GM12878 (cell line): ENCODE measurements at regions not wholly inside any gene's neighbourhood (a gene's known extent, or its start where the extent isn't known, plus 50 kb on each side); places are given as distances from the start of the nearest gene placed in this dataset.

ENCODE experiments used
- ATAC-seq: fragments of 200-7000 bp; cut with Tn5 transposase; 3 replicates; pipeline ENCODE4 v1.9.1; 2020; ENCODE audit warnings: mild to moderate bottlenecking, moderate library complexity
- BruUV-seq: library from RNA; stranded (reverse); fragments of 400-500 nt; replicated peaks from 2 replicates; lab custom pipeline; 2021; lab: Mats Ljungman, UMichigan
- CTCF ChIA-PET: fragments of 300-600 bp; sonication (Branson Sonifier 250); formaldehyde crosslinking; extraction: SDS; loops from one replicate; lab custom pipeline; 2021; ENCODE audit warnings: inconsistent platforms; lab: Yijun Ruan, JAX
- POLR2A ChIA-PET: fragments of 350-600 bp; formaldehyde crosslinking; extraction: SDS; loops from one replicate; lab custom pipeline; 2021; ENCODE audit warnings: inconsistent platforms; lab: Charles Lee
- RAD21 ChIA-PET: fragments of 300-600 bp; sonication (Branson Sonifier 250); formaldehyde crosslinking; loops from one replicate; lab custom pipeline; 2023; ENCODE audit warnings: antibody characterized with exemption; ENCODE audit not compliant: unreplicated experiment; lab: Charles Lee
- SMC1A ChIA-PET: fragments of 300-600 bp; sonication (Branson Sonifier 250); formaldehyde crosslinking; loops from one replicate; lab custom pipeline; 2023; ENCODE audit not compliant: unreplicated experiment, uncharacterized antibody; lab: Charles Lee
- DNase-seq: peaks from one replicate; pipeline ENCODE4 v3.0.0-alpha.2; 2011; ENCODE audit warnings: low read depth, low spot score
- FAIRE-seq: peaks from 3 replicates; lab custom pipeline; 2011; peaks lifted over from hg19 to GRCh38; lab: Jason Lieb, UNC
- H2AFZ ChIP-seq: 2 replicates; pipeline ENCODE4 v1.6.0; 2011; ENCODE audit warnings: low read depth, low read length, control low read depth; ENCODE audit not compliant: control insufficient read depth
- H3K27ac ChIP-seq: 2 replicates; pipeline ENCODE4 v1.5.1; 2011; ENCODE audit warnings: control low read depth; ENCODE audit not compliant: control insufficient read depth, insufficient read depth
- H3K27me3 ChIP-seq, 2 experiments: replicated peaks in 1 of 2; 2 replicates each; pipeline versions ENCODE4 v1.6.0 to v1.6.1; 2011; ENCODE audit warnings: low read length in 1 of 2; ENCODE audit not compliant: control insufficient read depth in 2 of 2, insufficient read depth in 2 of 2
- H3K36me3 ChIP-seq, 2 experiments: 2 replicates each; pipeline ENCODE4 v1.5.1; 2011; ENCODE audit warnings: low read length in 1 of 2; ENCODE audit not compliant: control insufficient read depth in 2 of 2, insufficient read depth in 2 of 2
- H3K4me1 ChIP-seq: 2 replicates; pipeline ENCODE4 v1.6.1; 2011; ENCODE audit warnings: mild to moderate bottlenecking, low read length, moderate library complexity, mixed read lengths; ENCODE audit not compliant: control insufficient read depth, insufficient read depth
- H3K4me2 ChIP-seq: 2 replicates; pipeline ENCODE4 v1.6.0; 2011; ENCODE audit warnings: control low read depth; ENCODE audit not compliant: control insufficient read depth, insufficient read depth
- H3K4me3 ChIP-seq: fragments of 200-600 bp; sonication (generic); 2 replicates; pipeline ENCODE4 v1.5.1; 2016
- H3K79me2 ChIP-seq: 2 replicates; pipeline ENCODE4 v1.6.0; 2011; ENCODE audit warnings: low read length; ENCODE audit not compliant: control insufficient read depth, insufficient read depth
- H3K9ac ChIP-seq: 2 replicates; pipeline ENCODE4 v1.8.0; 2011; ENCODE audit warnings: low read length, control low read depth, mixed read lengths; ENCODE audit not compliant: control insufficient read depth, insufficient read depth
- H3K9me3 ChIP-seq: replicated peaks from 3 replicates; pipeline ENCODE4 v1.5.1; 2011; ENCODE audit warnings: mild to moderate bottlenecking, low read length; ENCODE audit not compliant: control insufficient read depth, insufficient read depth
- H4K20me1 ChIP-seq: 2 replicates; pipeline ENCODE4 v1.6.0; 2011; ENCODE audit not compliant: control insufficient read depth, insufficient read depth
- CREM ChIP-seq: IDR thresholded peaks from 2 replicates; pipeline ENCODE4 v1.6.1; 2014; ENCODE audit warnings: antibody characterized with exemption, low read depth
- GATAD2B ChIP-seq: fragments of 450-650 bp; conservative IDR thresholded peaks from 2 replicates; pipeline ENCODE4 v1.6.1; 2017; ENCODE audit warnings: low read depth, mild to moderate bottlenecking, moderate library complexity
- KAT2A ChIP-seq: conservative IDR thresholded peaks from 2 replicates; pipeline ENCODE4 v1.6.1; 2011; ENCODE audit warnings: low read depth, low read length; ENCODE audit not compliant: control insufficient read depth
- KDM1A ChIP-seq: fragments of 200-600 bp; sonication (generic); IDR thresholded peaks from 2 replicates; pipeline ENCODE4 v1.6.1; 2016; ENCODE audit warnings: borderline replicate concordance
- NFYA ChIP-seq: IDR thresholded peaks from 2 replicates; pipeline ENCODE4 v1.6.1; 2011; ENCODE audit warnings: low read depth, mild to moderate bottlenecking, low read length, improper control_type of control experiment, borderline replicate concordance
- NRF1 ChIP-seq: conservative IDR thresholded peaks from 2 replicates; pipeline ENCODE4 v1.6.1; 2011; ENCODE audit warnings: mild to moderate bottlenecking, low read depth, low read length, improper control_type of control experiment
- RFX5 ChIP-seq: IDR thresholded peaks from 2 replicates; pipeline ENCODE4 v1.6.1; 2011; ENCODE audit warnings: low read depth, low read length, improper control_type of control experiment
- STAT1 ChIP-seq: fragments of 450-650 bp; conservative IDR thresholded peaks from 2 replicates; pipeline ENCODE4 v1.6.1; 2014; ENCODE audit warnings: antibody characterized with exemption, mild to moderate bottlenecking
- SUZ12 ChIP-seq: fragments of 200-600 bp; sonication (generic); IDR thresholded peaks from one replicate; pipeline ENCODE4 v1.6.1; 2018; ENCODE audit warnings: antibody characterized with exemption, mild to moderate bottlenecking; ENCODE audit not compliant: unreplicated experiment
- YY1 ChIP-seq: IDR thresholded peaks from 2 replicates; pipeline ENCODE4 v1.6.1; 2011; ENCODE audit warnings: low read depth, mild to moderate bottlenecking, low read length
- ZBED1 ChIP-seq: IDR thresholded peaks from 2 replicates; pipeline ENCODE4 v1.6.1; 2016; ENCODE audit warnings: borderline replicate concordance
- WGBS: methylation state at CpG from one replicate; pipeline ENCODE4 v1.1.6; 2016; ENCODE audit warnings: low lambda C conversion rate; ENCODE audit not compliant: insufficient replicate concordance, insufficient coverage; ENCODE audit errors: missing lambda C conversion rate; 5-methylcytosine and 5-hydroxymethylcytosine counted together
- in situ Hi-C: fragments of 300-500 bp; cut with MboI; formaldehyde crosslinking; loops from 9 replicates; pipeline ENCODE4 v1.14.3; 2018; ENCODE audit warnings: mixed read lengths
- intact Hi-C: fragments of 100-400 bp; cut with micrococcal nuclease; formaldehyde crosslinking; loops from one replicate; pipeline ENCODE4 v1.14.2; 2022; ENCODE audit not compliant: unreplicated experiment
- TF ChIP-seq, protein P1 (sequence below): IDR thresholded peaks from 2 replicates; pipeline ENCODE4 v1.6.1; 2012; ENCODE audit warnings: improper control_type of control experiment, low read depth, low read length; ENCODE audit not compliant: insufficient replicate concordance
- TF ChIP-seq, protein P2 (sequence below): fragments of 450-650 bp; IDR thresholded peaks from 2 replicates; pipeline ENCODE4 v1.6.1; 2017; ENCODE audit warnings: mild to moderate bottlenecking, moderate library complexity
- TF ChIP-seq, protein P3 (sequence below): fragments of 450-650 bp; IDR thresholded peaks from 2 replicates; pipeline ENCODE4 v1.6.1; 2018; ENCODE audit warnings: borderline replicate concordance, mild to moderate bottlenecking; ENCODE audit not compliant: partially characterized antibody

DNA sequence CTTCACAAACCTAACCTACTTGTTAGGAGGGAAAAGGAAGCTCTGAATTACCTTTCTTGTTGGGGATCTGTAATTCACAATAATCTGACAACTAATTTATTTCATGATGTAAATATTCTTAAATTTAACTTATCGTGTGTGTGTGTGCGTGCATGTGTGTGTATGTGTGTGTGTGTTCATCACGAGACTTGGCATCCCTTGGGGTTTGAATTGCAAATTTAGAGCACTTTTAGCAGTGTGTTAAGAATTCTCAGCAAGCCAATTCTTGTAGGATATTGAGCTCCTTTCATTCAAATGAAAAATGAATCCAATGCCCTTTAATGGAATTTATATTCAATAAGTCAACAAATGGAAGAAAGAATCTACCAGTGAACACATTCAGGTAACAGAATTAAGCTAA, 85.9 kb upstream of the C3orf80 start:
- ChIA-PET CTCF (no interaction called here), SMC1A (interaction anchor here (1.0 to 1.1 kb wide), 2 partner anchors 46 to 152 kb away, joined by 3 to 4 read pairs; no protein-coding TSS in a partner anchor), POLR2A (interaction anchor here (0.9 kb wide), 1 partner anchor 88 kb away, joined by 3 read pairs; no protein-coding TSS in a partner anchor), RAD21 (interaction anchor here (1.1 kb wide), 1 partner anchor 278 kb away, joined by 3 read pairs; no protein-coding TSS in a partner anchor)
- no peak for ATAC-seq
- Histone ChIP-seq H3K79me2 (no peaks in the 10 kb centered on the region), H4K20me1 (no peaks in the 10 kb centered on the region), H3K27ac (no peak overlapping the region), H3K9ac (no peak overlapping the region), H3K27me3 (no peaks in the 10 kb centered on the region), H3K36me3 (no peaks in the 10 kb centered on the region), H3K9me3 (no peaks in the 10 kb centered on the region), H2AFZ (no peak overlapping the region), H3K4me2 (no peak overlapping the region), H3K4me3 (no peak overlapping the region), H3K4me1 (peaks cover 12% of the 10 kb centered on the region; the same call in 1 of the 2 replicates)
- no peak for FAIRE-seq
- in situ Hi-C loops: no loop called here
- no TSS peak for BruUV-seq
- DNase-seq: no peak
- intact Hi-C loops: no loop called here
- 53% methylated on average over 3 of the region's 3 CpGs for WGBS
- TF ChIP-seq CREM: no peak
- TF ChIP-seq KDM1A: no peak
- TF ChIP-seq GATAD2B: no peak
- no peak for TF ChIP-seq NRF1
- TF ChIP-seq SUZ12: no peak
- TF ChIP-seq KAT2A: no peak
- TF ChIP-seq RFX5: no peak
- TF ChIP-seq, protein P1, sequence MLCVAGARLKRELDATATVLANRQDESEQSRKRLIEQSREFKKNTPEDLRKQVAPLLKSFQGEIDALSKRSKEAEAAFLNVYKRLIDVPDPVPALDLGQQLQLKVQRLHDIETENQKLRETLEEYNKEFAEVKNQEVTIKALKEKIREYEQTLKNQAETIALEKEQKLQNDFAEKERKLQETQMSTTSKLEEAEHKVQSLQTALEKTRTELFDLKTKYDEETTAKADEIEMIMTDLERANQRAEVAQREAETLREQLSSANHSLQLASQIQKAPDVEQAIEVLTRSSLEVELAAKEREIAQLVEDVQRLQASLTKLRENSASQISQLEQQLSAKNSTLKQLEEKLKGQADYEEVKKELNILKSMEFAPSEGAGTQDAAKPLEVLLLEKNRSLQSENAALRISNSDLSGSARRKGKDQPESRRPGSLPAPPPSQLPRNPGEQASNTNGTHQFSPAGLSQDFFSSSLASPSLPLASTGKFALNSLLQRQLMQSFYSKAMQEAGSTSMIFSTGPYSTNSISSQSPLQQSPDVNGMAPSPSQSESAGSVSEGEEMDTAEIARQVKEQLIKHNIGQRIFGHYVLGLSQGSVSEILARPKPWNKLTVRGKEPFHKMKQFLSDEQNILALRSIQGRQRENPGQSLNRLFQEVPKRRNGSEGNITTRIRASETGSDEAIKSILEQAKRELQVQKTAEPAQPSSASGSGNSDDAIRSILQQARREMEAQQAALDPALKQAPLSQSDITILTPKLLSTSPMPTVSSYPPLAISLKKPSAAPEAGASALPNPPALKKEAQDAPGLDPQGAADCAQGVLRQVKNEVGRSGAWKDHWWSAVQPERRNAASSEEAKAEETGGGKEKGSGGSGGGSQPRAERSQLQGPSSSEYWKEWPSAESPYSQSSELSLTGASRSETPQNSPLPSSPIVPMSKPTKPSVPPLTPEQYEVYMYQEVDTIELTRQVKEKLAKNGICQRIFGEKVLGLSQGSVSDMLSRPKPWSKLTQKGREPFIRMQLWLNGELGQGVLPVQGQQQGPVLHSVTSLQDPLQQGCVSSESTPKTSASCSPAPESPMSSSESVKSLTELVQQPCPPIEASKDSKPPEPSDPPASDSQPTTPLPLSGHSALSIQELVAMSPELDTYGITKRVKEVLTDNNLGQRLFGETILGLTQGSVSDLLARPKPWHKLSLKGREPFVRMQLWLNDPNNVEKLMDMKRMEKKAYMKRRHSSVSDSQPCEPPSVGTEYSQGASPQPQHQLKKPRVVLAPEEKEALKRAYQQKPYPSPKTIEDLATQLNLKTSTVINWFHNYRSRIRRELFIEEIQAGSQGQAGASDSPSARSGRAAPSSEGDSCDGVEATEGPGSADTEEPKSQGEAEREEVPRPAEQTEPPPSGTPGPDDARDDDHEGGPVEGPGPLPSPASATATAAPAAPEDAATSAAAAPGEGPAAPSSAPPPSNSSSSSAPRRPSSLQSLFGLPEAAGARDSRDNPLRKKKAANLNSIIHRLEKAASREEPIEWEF: no peak
- TF ChIP-seq, protein P2, sequence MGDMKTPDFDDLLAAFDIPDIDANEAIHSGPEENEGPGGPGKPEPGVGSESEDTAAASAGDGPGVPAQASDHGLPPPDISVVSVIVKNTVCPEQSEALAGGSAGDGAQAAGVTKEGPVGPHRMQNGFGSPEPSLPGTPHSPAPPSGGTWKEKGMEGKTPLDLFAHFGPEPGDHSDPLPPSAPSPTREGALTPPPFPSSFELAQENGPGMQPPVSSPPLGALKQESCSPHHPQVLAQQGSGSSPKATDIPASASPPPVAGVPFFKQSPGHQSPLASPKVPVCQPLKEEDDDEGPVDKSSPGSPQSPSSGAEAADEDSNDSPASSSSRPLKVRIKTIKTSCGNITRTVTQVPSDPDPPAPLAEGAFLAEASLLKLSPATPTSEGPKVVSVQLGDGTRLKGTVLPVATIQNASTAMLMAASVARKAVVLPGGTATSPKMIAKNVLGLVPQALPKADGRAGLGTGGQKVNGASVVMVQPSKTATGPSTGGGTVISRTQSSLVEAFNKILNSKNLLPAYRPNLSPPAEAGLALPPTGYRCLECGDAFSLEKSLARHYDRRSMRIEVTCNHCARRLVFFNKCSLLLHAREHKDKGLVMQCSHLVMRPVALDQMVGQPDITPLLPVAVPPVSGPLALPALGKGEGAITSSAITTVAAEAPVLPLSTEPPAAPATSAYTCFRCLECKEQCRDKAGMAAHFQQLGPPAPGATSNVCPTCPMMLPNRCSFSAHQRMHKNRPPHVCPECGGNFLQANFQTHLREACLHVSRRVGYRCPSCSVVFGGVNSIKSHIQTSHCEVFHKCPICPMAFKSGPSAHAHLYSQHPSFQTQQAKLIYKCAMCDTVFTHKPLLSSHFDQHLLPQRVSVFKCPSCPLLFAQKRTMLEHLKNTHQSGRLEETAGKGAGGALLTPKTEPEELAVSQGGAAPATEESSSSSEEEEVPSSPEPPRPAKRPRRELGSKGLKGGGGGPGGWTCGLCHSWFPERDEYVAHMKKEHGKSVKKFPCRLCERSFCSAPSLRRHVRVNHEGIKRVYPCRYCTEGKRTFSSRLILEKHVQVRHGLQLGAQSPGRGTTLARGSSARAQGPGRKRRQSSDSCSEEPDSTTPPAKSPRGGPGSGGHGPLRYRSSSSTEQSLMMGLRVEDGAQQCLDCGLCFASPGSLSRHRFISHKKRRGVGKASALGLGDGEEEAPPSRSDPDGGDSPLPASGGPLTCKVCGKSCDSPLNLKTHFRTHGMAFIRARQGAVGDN: no peak
- no peak for TF ChIP-seq NFYA
- TF ChIP-seq ZBED1: no peak
- TF ChIP-seq YY1: no peak
- TF ChIP-seq, protein P3, sequence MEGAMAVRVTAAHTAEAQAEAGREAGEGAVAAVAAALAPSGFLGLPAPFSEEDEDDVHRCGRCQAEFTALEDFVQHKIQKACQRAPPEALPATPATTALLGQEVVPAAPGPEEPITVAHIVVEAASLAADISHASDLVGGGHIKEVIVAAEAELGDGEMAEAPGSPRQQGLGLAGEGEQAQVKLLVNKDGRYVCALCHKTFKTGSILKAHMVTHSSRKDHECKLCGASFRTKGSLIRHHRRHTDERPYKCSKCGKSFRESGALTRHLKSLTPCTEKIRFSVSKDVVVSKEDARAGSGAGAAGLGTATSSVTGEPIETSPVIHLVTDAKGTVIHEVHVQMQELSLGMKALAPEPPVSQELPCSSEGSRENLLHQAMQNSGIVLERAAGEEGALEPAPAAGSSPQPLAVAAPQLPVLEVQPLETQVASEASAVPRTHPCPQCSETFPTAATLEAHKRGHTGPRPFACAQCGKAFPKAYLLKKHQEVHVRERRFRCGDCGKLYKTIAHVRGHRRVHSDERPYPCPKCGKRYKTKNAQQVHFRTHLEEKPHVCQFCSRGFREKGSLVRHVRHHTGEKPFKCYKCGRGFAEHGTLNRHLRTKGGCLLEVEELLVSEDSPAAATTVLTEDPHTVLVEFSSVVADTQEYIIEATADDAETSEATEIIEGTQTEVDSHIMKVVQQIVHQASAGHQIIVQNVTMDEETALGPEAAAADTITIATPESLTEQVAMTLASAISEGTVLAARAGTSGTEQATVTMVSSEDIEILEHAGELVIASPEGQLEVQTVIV: no peak
- TF ChIP-seq STAT1: no peak
